ENCODE measurements at regions not wholly inside any gene's neighbourhood (a gene's known extent, or its start where the extent isn't known, plus 50 kb on each side); places are given as distances from the start of the nearest gene placed in this dataset.

DNA sequence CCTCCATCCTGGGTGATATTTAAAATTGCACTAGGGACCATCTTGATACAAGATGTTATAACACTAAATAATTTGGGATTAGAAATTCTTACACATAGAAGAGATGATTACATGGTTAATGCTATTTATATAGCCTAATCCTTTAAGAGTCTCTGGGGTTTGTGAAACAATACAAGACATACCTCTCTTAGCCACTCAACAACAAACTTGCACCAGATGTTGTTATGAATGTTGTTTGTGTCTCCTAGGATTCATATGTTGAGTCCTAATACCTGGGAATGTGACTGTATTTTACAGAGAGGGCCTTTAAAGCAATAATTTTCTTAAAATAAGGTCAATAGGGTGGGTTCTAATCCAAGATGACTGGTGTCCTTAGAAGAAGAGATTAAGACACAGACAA lies 678.3 kb downstream of the NYAP2 start:
- no peak for DNase-seq (ENCODE audit: low spot score)

DNA sequence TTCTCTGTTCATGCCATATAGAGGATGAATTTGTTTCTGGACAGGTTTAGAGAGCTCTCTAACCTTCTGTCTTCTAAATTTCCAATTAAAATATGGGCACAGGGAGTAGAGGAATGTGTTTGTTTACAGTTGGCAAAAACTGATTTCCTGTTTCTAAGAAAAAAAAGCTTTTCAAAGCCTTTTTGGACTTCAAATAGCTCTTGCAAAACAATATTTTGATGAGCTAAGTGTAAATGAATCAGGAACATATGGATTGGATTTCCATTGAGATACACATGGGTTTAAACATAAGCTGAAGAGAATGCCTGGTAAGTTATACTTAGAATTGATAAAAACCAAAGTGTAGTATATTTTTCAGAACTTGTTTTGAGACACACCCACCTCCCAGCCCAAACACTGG lies 677.5 kb downstream of the NYAP2 start:
- DNase-seq (ENCODE audit: low spot score): no peak

DNA sequence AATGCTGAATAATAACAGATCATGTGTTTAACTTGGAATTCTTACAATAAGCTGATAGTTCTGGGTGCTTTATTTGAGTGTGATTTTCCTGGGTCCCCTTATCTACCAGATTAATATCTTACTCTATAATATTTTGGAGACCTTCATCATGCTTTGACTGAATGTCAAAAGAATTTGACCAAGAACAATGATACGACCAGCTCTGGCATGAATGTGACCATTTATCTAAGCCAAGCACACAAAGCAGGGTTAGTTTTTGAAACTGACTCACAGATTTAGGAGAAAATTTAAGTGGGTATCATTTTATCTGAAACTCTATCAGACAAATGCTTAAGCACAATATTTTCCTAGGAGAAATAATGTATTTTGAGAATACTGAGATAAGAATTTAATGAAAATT lies 677.0 kb downstream of the NYAP2 start:
- no peak for DNase-seq (ENCODE audit: low spot score)

- DNase-seq (ENCODE audit: low spot score): no peak
Observed at GRCh38 chr2:226074391-226074790, 674.9 kb downstream of the NYAP2 start.

GRCh38 chr2:226073496-226074160 lies 674.1 kb downstream of the NYAP2 start:
- no peak for DNase-seq (ENCODE audit: low spot score)

DNA sequence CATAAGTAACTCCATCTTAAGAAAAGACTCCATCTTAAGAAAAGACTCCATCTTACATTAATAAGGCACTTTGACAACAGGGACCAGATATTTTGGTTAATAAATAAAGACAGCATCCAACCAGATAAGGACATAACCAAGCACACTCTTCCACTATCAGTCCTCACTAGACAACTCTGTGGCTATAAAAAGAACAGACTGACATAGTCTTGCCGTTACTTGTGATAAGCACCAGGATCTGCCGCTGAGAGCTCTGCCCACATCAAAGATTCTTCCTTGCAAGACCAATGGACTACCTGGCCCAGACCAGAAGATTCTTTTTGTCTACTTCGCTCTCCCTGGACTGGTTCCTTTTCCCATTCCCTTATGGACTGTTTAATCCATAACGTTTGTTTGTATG lies 667.4 kb downstream of the NYAP2 start:
- no peak for DNase-seq (ENCODE audit: low spot score)

DNA sequence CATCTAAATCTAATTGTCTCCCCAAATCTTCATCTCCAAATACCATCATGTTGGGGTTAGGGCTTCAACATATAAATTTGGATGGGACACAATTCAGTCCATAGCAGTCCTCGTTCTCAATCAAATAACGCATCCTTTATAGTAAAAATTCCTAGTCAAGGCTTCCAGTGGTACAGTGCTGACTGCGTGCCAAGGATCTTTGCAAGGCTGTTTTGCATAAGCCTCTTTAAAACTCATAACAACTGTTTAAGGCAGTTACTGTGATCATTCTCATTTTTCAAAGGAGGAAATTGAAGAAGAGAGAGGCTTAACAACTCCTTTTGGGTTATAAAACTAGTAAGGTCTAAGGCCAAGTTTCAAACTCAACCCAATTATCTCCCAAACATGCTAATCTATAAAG lies 666.9 kb downstream of the NYAP2 start:
- DNase-seq (ENCODE audit: low spot score): no peak

DNA sequence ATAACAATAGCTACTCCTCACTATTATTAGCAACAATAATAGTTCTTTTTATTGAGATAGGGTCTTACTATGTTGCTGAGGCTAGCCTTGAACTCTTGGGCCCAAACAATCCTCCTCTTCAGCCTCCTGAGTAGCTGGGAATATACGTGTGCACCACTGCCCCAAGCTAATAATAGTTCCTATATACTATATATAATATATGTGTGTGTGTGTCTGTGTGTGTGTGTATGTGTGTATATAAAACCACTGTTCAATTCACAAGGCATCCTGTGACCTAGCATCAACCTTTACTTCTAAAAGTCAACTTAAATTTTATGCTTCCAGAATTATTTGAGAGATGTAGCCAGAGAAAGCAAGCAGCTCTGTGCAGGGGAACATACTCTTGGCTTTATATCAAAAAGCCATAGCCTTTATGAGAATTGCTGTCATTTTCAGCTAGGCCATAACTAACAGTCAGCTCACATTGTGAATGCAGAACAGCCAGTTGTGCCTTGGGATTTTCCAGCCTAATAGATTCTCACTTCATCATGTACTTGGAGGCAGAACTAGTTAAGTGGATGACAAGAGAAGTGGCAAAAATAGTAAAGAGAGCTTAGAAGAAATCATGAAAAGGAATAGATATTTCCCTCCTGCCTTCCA lies 665.5 kb downstream of the NYAP2 start:
- DNase-seq (ENCODE audit: low spot score): no peak

DNA sequence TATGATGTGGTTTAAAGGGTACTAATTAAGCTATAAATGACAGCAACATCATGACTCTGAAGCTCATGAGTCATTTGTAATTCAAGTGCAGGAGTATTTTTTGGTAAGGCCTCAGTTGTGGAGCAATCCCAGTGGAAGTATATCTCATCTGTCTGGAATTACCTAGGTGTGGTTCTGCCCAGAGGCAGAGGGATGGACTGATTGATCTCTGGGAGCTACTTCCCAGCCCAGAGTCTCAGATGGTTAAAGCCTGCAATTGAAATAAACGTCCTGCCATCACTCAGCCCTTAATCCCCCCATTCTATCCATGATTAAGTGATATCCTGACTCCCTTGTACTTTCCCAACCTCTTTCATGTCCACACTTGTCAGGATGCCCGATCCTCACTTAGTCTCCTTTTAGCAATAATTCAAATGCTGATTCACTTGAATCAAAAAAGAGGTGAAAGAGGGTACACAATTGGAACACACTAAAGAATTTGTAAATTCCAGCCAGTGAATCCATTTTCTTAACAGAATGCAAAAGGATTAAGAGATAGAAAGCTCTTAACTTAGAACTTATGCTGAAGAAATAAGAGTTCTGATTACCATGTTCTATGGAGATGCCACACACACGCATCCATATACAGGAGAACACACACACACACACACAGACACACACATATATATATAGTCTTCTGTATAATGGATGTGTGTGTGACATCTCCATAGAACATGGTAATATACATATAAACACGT lies 664.4 kb downstream of the NYAP2 start:
- peak; percentile 64 for DNase-seq (ENCODE audit: low spot score)

DNA sequence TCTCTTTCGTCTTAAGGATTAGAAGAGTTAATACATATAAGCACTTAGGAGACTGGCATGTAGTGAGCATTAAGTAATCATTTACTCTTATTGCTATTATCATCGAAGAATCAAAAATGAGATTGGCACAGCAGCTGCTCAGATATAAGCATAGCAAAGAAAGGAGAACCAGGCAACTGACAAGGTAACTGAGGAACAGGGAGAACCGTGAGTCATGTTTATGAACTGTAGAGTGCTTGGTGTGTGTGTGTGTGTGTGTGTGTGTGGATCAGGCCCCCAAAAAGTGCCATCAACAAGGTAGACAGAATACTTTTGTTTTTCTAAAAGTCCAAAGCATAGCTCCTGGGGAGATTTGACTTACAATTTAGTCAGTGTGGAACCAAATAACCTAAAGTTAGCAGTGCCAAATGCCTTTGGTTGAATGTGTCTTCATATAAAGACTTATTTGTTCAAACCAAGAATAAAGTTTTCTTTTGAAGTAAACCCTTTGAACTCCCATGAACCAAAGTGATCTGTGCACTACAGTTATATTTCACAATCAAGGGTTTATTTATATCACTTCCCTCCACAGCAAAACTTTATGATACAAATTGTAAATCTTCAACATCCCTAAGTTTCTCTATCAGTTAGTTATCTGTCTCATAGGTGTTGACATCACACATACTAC lies 660.6 kb downstream of the NYAP2 start:
- DNase-seq (ENCODE audit: low spot score): no peak

- no peak for DNase-seq (ENCODE audit: low spot score)
Observed at GRCh38 chr2:226057914-226058313, 658.4 kb downstream of the NYAP2 start.

DNA sequence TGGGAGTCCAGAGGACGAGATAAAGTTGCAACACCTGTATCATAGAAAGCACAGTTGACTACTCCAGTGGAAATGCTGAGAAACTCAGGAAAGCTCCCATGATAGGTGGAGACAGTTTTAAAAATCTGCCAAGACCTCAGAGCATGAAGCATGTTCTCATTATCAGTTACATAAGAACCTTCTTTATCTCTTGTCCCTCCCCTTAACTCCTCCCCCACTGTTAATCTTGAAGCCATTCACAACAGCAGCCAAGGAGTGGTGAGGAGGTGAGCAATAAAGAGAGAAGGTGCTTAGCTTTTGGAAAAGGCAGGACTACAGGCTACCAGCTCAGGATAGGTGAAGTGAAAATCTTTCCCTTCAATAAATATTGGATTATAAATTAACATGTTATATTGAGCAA lies 657.9 kb downstream of the NYAP2 start:
- no peak for DNase-seq (ENCODE audit: low spot score)

DNA sequence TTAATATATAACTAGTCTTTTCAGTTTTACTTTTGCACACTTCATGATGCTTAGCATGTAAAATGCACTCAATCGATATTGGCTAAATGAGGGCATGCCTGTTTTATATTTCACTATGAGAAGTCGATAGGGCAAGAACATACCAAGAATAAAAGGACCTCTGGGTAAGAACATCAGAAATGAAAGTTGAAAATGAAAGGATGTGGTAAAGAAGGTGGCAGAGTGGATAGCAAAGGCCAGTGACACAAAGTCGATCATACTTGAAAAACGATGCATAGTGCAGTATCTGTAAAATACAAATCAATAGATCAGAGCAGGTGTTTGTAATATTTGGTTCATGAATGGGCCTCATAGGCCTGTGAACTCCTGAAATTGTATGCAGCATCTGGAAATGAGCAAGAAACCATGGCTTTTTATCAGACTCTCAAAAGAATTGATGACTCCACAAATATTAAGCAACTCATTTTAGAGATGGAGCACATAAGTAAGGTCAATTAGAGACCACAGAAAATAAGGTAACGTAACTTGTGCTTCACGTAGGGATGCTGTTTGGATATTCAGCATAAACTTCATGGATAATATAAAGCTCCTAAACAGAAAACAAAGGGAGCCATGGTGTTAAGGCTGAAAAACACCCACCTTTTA lies 653.4 kb downstream of the NYAP2 start:
- no peak for DNase-seq (ENCODE audit: low spot score)

- no peak for DNase-seq (ENCODE audit: low spot score)
Observed at GRCh38 chr2:226050822-226051221, 651.3 kb downstream of the NYAP2 start.

GRCh38 chr2:226048611-226049010 lies 649.1 kb downstream of the NYAP2 start:
- DNase-seq (ENCODE audit: low spot score): peak; percentile 33

DNA sequence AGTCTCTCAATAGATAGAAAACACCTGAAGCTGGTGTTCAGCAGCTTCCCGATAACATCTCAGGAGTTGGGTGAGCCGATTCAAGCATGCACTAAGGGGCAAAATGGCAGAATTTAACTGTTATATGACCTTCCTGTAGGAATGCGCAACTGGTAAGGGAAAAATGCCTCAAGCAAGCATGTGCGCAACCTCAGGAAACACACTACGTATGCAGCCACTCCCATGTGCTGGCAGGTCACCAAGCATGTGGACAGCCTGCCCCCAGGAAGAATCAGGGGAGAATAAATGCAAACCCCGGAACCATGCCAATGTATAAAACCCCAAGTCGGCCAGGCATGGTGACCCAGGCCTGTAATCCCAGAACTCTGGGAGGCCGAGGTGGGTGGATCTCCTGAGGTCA lies 645.6 kb downstream of the NYAP2 start:
- no peak for DNase-seq (ENCODE audit: low spot score)

GRCh38 chr2:226040344-226040900 lies 640.9 kb downstream of the NYAP2 start:
- DNase-seq (ENCODE audit: low spot score): no peak

- no peak for DNase-seq (ENCODE audit: low spot score)
Observed at GRCh38 chr2:226037526-226037925, 638.0 kb downstream of the NYAP2 start.

DNA sequence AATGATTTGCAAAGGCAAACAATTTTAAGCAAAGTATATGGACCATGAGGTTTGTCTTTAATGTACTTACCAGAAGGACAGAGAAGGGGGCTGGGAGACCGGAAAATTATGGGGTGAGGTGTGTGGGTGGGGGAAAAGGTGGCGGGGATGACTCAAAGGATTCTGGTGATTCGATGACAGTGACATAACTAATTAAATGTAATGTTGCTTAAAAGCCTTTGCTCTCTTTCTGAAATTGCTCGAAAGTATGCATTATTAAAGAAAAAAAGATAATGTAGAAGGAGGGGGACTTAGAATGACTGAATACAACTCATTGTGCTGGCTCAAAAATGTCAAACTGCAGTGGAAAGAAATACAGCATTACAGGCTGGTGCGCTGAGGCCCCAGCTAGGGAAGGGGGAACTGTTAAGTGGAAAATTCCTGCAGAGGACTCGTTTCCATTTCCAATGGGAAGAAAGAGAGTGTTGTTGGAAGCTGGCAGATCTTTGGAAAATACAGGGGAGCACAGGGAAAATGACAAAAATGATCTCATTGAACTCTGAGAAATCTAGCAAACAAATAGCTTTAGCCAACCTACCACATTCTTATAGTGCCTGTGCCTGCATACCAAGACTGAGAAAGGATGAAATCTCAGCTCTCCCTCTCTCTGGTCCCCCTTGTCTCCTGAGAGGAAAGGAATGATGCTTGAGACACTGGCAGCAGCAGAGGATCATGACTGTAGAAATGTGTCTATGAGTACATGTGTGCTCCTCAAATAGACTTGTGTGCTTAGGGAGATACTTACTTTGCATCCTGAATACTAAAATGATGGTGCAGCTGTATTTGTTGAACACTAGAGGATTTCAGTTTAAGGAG lies 632.4 kb downstream of the NYAP2 start:
- peak; percentile 6 for DNase-seq (ENCODE audit: low spot score)

DNA sequence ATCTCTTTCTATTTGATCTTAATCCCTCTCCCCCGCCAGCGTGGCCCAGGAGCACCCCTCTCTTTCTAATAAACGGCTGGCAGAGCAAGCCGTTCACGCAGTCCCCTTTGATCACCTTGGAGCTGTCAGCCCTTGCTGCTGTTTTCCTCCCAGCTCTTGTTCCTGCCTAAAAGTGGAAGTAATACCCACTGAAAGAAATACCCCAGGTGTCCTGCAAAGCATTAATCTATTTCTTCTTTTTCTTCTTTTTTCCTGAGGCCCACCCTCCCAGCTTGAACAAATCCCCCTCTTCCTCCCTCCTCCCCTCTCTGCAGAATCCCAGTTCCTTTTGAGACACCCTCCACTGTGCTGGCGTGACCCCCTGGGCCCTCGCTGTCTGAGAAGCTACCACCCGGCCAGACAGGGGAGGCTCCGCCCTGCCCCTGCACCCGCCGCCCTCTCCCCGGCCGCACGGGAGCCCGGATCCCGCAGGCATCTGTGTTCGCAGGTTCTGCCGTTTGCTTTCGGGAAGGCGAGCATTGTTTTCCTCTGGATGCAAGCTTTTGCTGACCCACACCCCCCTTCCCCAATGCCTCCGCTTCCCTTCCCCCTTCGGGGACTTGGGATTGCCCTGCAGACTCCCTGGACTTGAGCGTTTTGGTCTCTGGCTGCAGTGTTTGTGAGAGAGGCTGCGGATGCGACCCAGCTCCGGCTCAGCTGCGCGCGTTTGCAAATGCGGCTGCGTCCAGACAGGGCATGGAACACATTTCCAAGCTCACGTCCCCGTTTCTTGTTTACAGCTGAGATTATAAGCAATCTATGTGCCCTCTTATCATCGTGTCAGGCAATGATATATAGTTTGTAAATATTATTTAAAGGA lies 631.5 kb downstream of the NYAP2 start:
- peak; percentile 48 for DNase-seq (ENCODE audit: low spot score)

All from LoVo (cell line).